Bronchial epithelial cell (primary cell): ENCODE measurements at regions not wholly inside any gene's neighbourhood (a gene's known extent, or its start where the extent isn't known, plus 50 kb on each side); places are given as distances from the start of the nearest gene placed in this dataset.

Experiments
- DNase-seq: peaks from one replicate; pipeline ENCODE4 v3.0.0-alpha.2; 2010; ENCODE audit warnings: low read depth
- FAIRE-seq: peaks from 2 replicates; lab custom pipeline; 2011; peaks lifted over from hg19 to GRCh38; lab: Jason Lieb, UNC
- H3K27me3 ChIP-seq: 2 replicates; pipeline ENCODE4 v1.5.1; 2011; ENCODE audit warnings: low read length; ENCODE audit not compliant: control insufficient read depth, insufficient read depth
- H3K36me3 ChIP-seq: 2 replicates; pipeline ENCODE4 v1.5.1; 2011; ENCODE audit warnings: low read length; ENCODE audit not compliant: control insufficient read depth, insufficient read depth
- H3K4me3 ChIP-seq: 2 replicates; pipeline ENCODE4 v1.5.1; 2011; ENCODE audit warnings: mild to moderate bottlenecking, low read depth, low read length, control low read depth
- CTCF ChIP-seq: IDR thresholded peaks from 2 replicates; pipeline ENCODE4 v1.5.1; 2011; ENCODE audit warnings: mild to moderate bottlenecking, moderate library complexity, low read length, control low read depth, inconsistent platforms; ENCODE audit not compliant: insufficient read depth, severe bottlenecking

DNA sequence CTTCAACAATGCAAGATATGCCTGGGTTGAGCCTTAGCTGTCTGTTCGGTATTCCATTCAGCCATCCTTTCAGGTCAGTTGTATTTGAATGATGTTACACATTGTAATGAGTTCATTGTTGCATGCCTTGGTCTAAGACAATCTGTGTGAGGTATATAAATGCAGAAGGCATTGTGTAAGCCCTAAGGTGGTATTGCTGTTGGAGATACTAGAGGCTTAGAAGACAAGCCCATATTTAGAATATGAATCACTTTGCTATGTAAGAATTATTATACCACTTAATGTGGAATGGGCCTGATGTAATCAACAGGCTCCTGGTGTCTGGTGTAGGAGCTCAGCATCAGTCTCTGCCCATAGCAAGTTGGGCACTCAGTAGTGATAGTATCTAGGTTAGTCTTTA, 473.4 kb upstream of the GNPDA2 start:
- Histone ChIP-seq H3K4me3 (no peak overlapping the region), H3K27me3 (no peaks in the 10 kb centered on the region), H3K36me3 (no peaks in the 10 kb centered on the region)
- DNase-seq: no peak
- TF ChIP-seq CTCF: no peak
- no peak for FAIRE-seq

DNA sequence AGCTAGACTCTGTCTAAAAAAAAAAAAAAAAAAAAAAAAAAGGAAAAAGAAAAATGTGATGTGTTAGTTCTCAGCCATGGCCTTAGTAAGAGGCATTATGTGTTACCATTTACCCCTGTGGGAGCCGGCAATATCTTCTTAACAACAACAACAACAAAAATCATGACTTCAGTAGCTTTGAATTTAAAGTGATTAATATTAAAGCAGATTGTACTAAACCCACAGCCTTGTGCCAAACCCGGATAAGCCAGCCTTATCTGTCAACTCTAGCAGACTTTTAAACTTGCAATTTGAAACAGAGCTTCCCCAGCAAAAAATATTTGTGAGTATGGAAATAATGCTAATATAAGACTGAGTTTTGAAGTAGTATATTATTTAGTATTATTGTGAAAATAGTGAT, 462.1 kb upstream of the GNPDA2 start:
- FAIRE-seq (no peak), DNase-seq (no peak)
- TF ChIP-seq CTCF: no peak
- Histone ChIP-seq H3K27me3 (no peaks in the 10 kb centered on the region), H3K4me3 (no peak overlapping the region), H3K36me3 (no peaks in the 10 kb centered on the region)

DNA sequence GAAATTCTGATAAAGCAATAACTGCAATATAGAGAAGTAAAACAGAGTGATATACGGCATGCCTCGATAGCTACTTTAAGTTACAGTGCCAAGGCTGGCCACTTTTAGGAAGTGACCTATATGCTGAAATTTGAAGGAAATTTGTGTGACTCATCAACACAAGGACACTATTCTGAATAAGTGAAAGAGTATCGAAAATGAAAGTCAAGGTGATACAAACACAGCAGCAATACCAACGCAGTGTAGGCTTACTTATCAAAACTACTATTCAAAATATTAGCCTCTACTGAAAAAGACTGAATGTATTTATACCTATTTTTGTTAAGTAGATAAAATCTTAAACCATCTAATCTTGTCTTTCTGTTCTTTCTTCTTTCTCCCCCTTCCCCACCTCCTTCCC, 459.9 kb upstream of the GNPDA2 start:
- Histone ChIP-seq H3K36me3 (no peaks in the 10 kb centered on the region), H3K27me3 (no peaks in the 10 kb centered on the region), H3K4me3 (no peak overlapping the region)
- DNase-seq (no peak), FAIRE-seq (no peak)
- TF ChIP-seq CTCF: no peak

DNA sequence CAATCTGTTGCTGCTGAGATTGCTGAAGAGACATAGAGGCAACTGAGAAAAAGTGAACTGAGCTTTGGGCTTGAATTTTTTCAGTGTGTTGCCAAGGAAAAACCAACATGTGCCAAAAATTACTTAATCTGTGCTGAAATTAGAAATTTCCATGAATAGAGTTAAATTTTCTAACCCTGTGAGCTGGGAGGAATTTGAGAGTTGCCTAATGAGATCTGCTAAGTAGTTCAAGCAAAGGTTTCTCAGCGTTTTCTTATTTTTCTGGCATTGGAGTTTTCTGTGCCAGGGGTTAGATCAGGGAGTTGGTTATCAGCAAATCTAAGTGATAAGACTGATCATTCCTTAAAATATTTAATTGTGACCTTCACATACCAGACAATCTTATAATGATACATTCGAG, 457.5 kb upstream of the GNPDA2 start:
- Histone ChIP-seq H3K4me3 (no peak overlapping the region), H3K36me3 (no peaks in the 10 kb centered on the region), H3K27me3 (no peaks in the 10 kb centered on the region)
- DNase-seq (no peak), FAIRE-seq (no peak)
- TF ChIP-seq CTCF: no peak

GRCh38 chr4:45172636-45173035, 446.3 kb upstream of the GNPDA2 start:
- Histone ChIP-seq H3K4me3 (no peak overlapping the region), H3K27me3 (no peaks in the 10 kb centered on the region), H3K36me3 (no peaks in the 10 kb centered on the region)
- no peak for DNase-seq
- no peak for FAIRE-seq
- TF ChIP-seq CTCF: no peak

GRCh38 chr4:45160951-45161350, 434.6 kb upstream of the GNPDA2 start:
- no peak for DNase-seq
- no peak for TF ChIP-seq CTCF
- no peak for FAIRE-seq

More at GRCh38 chr4:45160951-45161350, 434.6 kb upstream of the GNPDA2 start:
- H3K27me3 ChIP-seq: no peaks in the 10 kb centered on the region
- H3K36me3 ChIP-seq: no peaks in the 10 kb centered on the region
- no peak overlapping the region for H3K4me3 ChIP-seq
